ENCODE measurements at regions not wholly inside any gene's neighbourhood (a gene's known extent, or its start where the extent isn't known, plus 50 kb on each side); places are given as distances from the start of the nearest gene placed in this dataset.
A peak's percentile ranks its signal among the peaks of the same experiment; 100 is the strongest.

DNA sequence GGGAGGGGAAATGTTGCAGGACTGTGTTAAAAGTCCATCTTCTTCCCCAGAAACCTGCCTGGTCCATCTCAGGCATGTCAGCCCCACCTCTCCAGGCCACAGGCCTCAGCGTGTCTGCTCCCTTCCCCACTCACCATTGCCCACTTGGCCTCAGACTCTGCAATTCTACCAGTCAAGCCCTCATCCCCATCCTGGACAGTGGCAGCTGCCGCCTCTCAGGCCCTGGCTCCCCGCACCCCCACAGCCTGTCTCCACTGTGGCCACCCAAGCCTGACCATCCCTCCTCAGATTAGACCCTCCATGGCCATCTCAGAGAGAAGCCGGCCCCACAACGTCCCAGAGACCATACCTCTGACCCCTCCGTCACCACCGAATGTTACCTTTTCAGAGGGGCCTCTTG is 89.9 kb downstream of the BARX1 start:
- peaks cover 6% of the 10 kb centered on the region for H3K4me1 Mint-ChIP-seq (ENCODE audit: low read depth)
- H3K36me3 Mint-ChIP-seq (ENCODE audit: insufficient read depth) = no peaks in the 10 kb centered on the region
- peaks cover 6% of the 10 kb centered on the region for H3K27me3 Mint-ChIP-seq
- no peak overlapping the region for H3K27ac Mint-ChIP-seq
- DNase-seq (ENCODE audit: low spot score, unreplicated experiment) = no peak
- no peak overlapping the region for H3K4me3 Mint-ChIP-seq (ENCODE audit: low read depth)
- H3K9me3 Mint-ChIP-seq (ENCODE audit: low read depth) = no peaks in the 10 kb centered on the region
- no peak for TF ChIP-seq CTCF (IDR thresholded peaks at IDR 0.05; ENCODE audit: unreplicated experiment)

DNA sequence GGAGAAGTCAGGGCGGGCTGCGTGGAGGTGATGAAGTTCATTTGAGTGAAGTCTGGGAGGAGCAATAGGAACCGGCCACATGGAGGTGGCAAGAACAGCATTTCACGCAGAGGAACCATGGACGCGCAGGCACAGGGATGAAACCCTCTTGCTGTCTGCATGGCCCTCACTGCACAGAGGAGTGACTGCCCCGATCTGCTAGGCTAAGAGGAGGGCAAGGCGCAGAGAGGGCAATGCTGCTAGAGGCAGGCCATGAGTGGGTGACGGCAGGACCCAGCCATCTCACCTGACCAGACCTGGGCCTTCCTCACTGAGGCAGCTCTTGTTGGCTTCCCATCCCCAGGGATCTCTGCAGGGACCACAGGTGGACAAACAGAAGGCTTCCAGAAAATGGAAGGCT is 90.3 kb downstream of the BARX1 start:
- Mint-ChIP-seq H3K36me3 (ENCODE audit: insufficient read depth) (no peaks in the 10 kb centered on the region), H3K27ac (no peak overlapping the region), H3K9me3 (ENCODE audit: low read depth) (no peaks in the 10 kb centered on the region), H3K4me1 (ENCODE audit: low read depth) (peaks cover 6% of the 10 kb centered on the region), H3K27me3 (peaks cover 6% of the 10 kb centered on the region), H3K4me3 (ENCODE audit: low read depth) (no peak overlapping the region)
- TF ChIP-seq CTCF (IDR thresholded peaks at IDR 0.05; ENCODE audit: unreplicated experiment) = no peak
- no peak for DNase-seq (ENCODE audit: low spot score, unreplicated experiment)

DNA sequence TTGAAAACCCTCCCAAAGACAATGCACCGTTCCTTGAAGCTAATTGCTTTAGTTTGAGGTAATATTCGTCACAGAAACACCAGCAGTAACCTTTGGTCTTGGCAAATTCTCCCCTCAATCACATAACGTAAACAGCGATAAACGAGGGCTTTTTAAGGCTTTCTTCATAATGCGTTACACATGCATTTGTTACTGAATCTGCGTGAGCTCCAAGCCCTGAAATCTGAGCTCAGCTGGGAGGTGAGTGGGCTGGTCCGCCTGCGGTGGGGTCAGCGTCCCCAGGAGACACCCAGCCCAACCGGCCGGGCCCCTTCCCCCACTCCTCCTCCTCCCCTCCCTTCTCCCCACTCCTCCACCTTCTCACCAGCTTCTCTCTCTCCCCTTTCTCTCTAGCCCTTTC is 91.1 kb downstream of the BARX1 start:
- Mint-ChIP-seq H3K4me3 (ENCODE audit: low read depth) (no peak overlapping the region), H3K27me3 (peaks cover 6% of the 10 kb centered on the region), H3K4me1 (ENCODE audit: low read depth) (peaks cover 6% of the 10 kb centered on the region), H3K9me3 (ENCODE audit: low read depth) (no peaks in the 10 kb centered on the region), H3K36me3 (ENCODE audit: insufficient read depth) (no peaks in the 10 kb centered on the region), H3K27ac (peak overlapping the region; percentile 14)
- no peak for TF ChIP-seq CTCF (IDR thresholded peaks at IDR 0.05; ENCODE audit: unreplicated experiment)
- DNase-seq (ENCODE audit: low spot score, unreplicated experiment) = no peak

DNA sequence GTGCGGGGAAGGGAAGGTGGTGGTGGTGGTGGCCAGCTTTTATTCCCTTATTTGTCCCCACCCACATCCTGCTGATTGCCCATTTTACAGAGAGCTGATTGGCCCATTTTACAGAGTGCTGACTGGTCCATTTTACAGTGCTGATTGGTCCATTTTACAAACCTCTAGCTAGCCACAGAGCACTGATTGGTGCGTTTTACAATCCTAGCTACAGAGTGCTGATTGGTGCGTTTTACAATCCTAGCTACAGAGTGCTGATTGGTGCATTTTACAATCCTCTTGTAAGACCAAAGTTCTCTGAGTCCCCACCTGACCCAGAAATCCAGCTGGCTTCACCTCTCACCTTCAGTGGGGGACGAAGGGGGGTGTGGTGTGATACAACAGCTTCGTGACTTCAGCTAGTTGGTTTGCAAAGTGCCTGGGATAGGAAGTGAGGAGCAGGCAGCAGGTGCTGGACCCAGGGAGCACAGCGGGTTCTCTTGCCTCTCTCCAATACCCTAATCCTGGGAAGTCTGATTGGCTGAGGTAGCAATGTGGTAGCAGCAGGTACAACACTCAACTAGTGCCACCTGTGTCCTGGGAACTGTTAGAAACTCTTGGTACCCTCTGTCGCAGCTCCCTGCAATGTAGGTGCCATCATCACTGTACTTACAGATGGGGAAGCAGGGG is 92.1 kb downstream of the BARX1 start:
- no peak for TF ChIP-seq CTCF (IDR thresholded peaks at IDR 0.05; ENCODE audit: unreplicated experiment)
- Mint-ChIP-seq H3K27ac (no peak overlapping the region), H3K4me3 (ENCODE audit: low read depth) (no peak overlapping the region), H3K4me1 (ENCODE audit: low read depth) (peaks cover 6% of the 10 kb centered on the region), H3K27me3 (peaks cover 6% of the 10 kb centered on the region), H3K36me3 (ENCODE audit: insufficient read depth) (no peaks in the 10 kb centered on the region), H3K9me3 (ENCODE audit: low read depth) (no peaks in the 10 kb centered on the region)
- DNase-seq (ENCODE audit: low spot score, unreplicated experiment) = no peak

- Mint-ChIP-seq H3K27ac (no peak overlapping the region), H3K27me3 (peaks cover 12% of the 10 kb centered on the region), H3K9me3 (ENCODE audit: low read depth) (no peaks in the 10 kb centered on the region), H3K36me3 (ENCODE audit: insufficient read depth) (no peaks in the 10 kb centered on the region), H3K4me1 (ENCODE audit: low read depth) (peaks cover 6% of the 10 kb centered on the region), H3K4me3 (ENCODE audit: low read depth) (no peak overlapping the region)
- TF ChIP-seq CTCF (IDR thresholded peaks at IDR 0.05; ENCODE audit: unreplicated experiment) = no peak
- DNase-seq (ENCODE audit: low spot score, unreplicated experiment) = no peak
Observed at GRCh38 chr9:93861736-93862358, 93.3 kb downstream of the BARX1 start.

Measured in progenitor cell of endocrine pancreas (in vitro differentiated cells).